ENCODE measurements at regions not wholly inside any gene's neighbourhood (a gene's known extent, or its start where the extent isn't known, plus 50 kb on each side); places are given as distances from the start of the nearest gene placed in this dataset.

DNA sequence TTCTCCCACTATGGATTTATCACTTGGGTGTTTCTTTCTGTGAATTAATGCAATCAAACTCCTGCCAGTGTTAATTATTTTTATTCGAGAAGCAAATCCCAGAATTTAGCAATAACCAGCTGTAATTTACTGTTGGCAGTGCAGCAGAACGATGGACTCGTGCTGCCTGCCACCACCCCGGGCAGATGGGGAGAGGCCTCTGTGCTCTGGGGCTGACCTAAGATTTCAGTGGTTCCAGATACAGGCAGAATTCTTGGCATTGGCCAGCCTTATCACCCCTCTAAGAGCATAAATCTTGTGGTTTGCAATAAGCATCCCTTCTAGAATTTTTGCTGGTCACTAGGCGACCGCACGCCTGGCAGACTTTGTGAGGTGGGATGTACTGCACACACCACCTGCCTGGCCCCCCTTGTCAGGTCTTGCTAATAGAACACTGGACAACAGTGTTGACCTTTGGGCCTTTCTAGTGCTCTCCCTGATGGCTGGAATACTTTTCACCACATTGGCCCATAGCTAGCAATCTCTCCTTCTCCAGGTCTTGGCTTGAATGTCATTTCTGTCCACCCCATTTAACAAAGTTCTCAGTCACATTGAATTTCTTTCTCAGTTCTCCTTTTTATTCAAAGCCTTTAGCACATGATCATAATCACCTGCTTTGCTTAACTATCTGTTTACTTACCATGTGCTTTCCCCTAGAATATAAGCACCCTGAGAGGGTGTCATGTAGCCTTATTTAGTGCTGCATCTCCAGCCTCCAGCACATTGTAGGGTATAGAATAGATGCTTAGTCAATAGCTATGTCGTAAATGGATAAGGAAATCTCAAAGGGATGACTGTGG is 122.1 kb upstream of the DYNLRB2 start:
- no peak for DNase-seq

DNA sequence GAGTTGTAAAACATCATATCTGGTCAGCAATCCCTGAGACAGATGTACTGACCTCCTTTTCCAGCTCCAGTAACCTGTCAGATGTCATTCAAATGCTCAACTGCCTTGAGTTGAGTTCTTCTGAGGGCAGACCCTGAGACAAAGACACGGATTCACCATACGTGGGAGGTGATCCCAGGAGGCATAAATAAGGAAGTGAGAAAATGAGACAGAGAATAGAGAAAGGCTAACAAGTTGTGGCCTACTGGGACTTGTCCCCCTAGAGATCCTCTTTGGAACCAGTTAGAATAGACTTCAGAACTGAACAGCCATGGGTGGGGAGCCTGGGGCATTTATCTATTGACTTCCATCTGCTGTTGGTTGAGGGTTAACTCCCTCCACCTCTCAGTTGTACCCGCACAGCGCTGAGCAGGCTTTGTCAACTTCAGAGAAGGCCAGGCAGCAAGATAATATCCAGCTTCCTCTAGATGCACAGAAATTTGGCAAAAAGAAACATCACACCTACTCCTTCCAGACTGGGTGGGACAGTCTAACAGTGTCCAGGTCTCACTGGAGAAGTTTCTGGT is 123.0 kb upstream of the DYNLRB2 start:
- no peak for DNase-seq

GRCh38 chr16:80408014-80408413 is 132.8 kb upstream of the DYNLRB2 start:
- no peak for DNase-seq

DNA sequence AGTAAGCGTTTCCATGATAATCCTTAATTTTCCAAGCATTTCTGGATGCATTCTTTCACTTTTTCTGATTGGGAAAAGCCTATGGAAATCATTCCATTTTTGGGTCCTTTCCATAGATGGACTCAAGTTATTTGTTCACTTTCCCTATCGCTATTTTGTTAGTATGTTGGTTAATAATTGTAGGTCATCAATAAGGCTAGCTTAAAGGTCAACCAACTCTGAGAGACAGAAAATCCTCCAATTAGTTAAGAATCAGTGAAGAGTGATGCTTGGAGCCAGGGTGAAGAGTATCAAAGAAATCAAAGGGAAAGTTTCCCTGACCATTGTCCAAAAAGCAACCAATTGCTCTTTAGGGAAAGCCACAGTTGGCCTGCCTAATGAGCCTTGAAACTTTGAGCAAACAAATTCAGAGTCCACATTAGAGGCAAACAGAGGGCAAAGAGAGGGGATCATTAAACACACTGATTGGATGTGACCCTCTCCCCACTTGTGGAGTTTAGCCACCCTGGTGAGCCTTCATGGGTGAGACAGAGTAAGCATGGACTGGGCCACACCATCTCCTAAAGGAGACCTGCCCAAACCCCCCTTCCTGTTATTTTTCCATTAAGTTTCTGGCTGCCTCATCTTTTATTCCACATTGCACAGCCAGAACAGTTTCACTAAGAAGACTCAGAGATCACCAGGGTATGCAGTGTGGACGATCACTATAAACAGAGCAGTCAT is 133.4 kb upstream of the DYNLRB2 start:
- no peak for DNase-seq

GRCh38 chr16:80404847-80405246 is 135.9 kb upstream of the DYNLRB2 start:
- no peak for DNase-seq

DNA sequence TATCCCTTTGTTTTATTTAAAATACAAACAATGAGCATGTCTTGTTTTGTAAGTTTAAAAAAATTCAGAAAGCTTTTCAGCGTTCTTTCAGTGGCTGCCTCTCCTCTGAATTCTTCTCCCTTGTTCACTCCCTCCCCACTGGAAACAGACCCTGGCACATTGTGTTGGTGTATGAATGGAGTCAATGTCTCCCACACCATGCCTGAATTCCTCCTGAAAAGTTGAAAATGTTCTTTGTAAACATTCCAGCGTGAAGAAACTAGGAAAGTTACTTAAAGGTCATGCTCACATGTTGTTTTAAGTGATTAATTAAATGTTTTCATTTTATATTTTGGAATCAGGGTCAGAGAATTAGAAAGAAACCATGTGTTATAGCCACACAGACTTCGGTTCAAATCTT is 136.9 kb upstream of the DYNLRB2 start:
- no peak for DNase-seq

GRCh38 chr16:80390871-80391489 is 149.8 kb upstream of the DYNLRB2 start:
- DNase-seq: no peak

GRCh38 chr16:80390046-80390445 is 150.7 kb upstream of the DYNLRB2 start:
- no peak for DNase-seq

- no peak for DNase-seq
These were observed 151.5 kb upstream of the DYNLRB2 start for GRCh38 chr16:80389338-80389737.

DNA sequence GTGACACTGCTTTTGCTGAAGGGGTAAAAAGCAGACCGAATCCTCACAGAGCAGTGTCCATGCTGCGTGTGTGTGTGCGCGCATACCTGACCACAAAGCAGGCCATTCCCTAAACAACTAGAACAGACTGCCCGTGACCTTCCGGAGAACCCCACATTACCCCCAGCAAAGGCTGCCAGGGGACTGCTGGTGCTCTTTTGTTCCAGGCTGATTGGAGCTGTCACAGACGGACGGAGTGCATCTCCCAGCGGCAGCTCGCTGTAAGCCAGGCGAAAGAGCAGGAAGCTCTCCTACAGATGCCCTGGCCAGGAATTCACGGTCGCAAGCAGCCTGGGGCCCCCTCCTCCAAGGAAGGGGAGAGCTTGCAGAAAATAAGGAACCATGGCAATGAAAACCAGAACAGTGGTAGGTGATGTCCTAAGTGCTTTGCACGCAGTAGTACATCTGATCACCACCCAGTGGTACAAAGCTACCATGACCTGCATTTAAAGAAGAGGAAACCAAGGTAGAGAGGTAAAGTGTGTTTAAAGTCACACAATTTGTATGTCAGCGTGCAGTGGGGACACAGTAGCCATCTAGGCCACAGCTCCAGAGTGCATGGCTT is 153.4 kb upstream of the DYNLRB2 start:
- DNase-seq: no peak

DNA sequence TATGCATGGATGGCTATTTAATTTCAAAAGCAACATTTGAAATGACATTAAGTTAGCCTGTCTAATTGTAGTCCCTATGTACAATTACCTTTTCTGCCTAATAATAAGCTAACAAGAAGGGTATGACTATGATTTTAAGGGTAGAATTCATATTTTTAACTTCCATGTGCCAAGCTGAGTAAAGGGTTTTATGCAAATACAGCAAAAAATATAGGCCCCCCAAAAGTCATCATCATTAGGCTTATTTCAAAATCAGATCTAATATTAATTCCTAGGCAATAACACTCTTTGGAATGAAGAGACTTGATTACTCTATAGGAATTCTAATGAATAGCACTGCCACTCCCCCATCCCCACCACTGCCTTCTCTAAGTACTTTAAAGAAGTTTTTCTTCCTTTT is 155.9 kb upstream of the DYNLRB2 start:
- no peak for DNase-seq

DNA sequence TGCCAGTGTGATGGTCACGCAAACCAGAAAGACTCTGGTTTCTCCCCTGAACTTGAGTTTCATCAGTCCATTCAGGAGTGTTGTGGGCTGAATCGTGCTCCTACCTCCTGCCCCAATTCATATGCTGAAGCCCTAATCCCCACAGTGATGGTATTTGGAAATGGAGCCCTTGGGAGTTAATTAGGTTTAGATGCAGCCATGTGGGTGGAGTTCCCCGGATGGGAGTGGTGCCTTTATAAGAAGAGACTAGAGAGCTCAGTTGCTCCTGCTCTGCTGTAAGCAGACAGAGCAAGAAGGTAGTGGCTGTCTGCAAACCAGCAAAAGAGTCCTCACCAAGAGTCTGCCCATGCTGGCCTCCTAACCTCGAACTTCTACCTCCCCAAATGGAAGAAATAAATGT is 160.3 kb upstream of the DYNLRB2 start:
- DNase-seq: no peak

DNA sequence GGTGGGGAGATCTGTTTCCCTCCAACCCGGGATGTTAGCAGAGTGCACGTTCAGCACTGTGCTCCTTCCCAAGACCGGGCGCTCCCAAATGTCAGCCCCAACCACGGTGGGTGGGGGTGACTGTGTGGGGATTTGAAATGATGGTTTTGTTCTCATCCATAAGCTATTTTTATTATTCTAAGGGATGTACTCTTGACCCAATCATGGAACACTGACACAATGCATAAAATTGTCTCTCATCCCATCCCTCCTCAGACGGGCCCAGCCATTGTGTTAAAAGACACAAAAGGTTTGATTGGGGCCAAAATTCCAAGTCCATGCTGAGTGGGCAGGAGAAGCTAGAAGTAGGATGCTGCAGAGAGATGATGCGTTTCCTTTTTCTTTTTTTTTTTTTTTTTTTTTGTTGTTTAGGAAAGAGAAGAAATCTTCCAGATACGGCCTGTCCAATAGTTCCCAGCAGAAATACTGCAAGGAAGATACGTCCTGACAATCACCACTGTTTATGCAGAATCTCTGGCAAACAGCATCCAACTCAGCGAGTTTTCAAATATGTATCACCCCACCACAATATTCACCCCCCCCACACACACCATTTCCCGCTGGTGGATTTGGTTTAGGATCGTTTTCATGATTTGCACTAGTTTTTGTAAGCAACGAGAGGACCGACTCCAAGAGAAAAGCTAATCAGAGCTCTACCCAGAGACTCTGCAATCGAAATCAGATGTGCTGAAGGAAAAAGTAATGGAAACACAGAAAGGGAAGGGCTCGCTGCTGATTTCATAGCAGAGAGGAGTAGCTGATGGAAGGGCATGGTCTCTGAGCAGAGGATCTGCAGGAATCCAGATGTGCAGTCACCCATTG is 163.5 kb upstream of the DYNLRB2 start:
- no peak for DNase-seq

GRCh38 chr16:80375973-80376372 is 164.8 kb upstream of the DYNLRB2 start:
- DNase-seq: no peak

DNA sequence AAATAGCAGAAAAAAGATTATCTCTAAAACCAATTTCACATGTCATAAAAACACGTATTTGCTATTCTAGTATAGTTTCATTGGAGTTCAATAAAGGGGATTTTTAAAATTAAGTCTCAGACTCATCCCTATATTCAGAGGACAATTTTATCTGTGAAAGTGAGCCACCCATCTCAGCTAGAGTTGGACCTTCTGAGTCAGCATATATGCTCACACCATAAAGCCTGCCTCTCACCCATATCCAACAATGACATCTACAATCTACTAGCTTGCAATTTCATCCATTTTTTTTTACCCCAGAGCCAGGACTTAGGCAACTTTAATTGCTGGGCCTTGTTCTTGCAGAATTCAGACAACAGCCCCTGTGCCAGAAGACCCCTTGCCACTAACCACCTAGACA is 165.3 kb upstream of the DYNLRB2 start:
- DNase-seq: no peak

DNA sequence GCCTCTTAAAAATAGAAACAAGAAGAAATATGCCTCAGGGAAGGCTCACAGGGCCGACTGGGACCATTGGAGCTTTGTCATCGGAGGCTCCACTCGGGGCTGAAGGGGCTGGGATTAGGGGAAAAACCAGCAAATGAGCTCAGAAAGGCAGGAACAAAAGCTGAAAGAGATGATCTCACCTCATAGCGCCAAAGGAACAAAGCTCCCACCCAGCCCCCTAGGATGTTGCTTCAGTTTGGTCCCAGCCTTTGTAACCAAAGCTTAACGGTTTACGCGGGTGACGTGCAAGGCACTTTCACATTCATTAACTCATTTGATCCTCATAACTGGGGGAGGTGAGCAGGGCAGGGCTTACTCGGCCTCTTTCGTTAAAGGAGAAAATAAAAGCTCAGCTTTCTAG is 168.5 kb upstream of the DYNLRB2 start:
- DNase-seq: no peak

GRCh38 chr16:80369138-80369958 is 171.4 kb upstream of the DYNLRB2 start:
- no peak for DNase-seq

DNA sequence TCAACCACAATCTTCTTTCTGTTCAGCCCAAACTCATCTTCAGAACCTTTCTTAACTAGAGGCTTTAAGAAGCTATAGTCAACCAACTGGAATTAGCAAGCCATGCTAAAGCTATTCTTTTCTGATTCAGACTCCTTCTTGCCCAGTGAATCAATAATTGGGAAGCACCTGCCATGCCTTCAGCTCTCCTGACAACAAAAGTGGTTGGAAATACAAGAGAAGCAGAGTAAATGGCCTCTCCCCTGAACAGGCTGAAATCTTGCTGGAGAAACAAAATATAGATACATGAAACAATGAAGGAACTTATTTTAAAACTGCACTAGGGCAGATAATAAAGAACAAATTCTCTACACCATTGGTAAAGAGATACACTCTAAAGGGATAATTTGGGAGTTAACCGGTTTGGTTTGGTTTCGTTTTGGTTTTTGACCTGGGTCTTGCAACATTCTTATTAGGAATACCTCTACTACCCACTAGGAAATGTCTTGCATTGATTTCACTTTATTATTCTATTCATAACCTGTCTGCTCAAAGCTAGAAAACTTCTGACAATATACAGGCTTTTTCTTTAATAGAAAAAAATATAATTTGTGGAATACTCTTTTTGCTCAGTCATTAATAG is 173.6 kb upstream of the DYNLRB2 start:
- DNase-seq: no peak

DNA sequence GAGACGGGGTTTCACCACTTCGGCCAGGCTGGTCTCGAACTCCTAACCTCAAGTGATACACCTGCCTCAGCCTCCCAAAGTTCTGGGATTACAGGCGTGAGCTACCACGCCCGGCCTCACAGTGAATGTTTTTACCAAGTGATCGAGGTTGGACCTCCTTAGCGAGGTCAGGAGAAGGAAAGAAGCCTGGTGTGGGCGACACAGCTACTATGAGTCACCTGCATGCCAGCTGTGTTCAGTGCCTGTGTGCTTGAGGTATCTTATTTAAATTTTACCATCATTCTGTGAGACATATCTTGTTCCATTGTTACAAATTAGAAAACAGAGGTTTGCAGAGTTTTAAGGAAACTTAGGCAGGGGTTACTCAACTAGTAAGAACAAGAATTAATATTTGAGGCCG is 174.8 kb upstream of the DYNLRB2 start:
- DNase-seq: no peak

GRCh38 chr16:80362816-80363215 is 178.0 kb upstream of the DYNLRB2 start:
- DNase-seq: no peak

- no peak for DNase-seq
These were observed 184.4 kb upstream of the DYNLRB2 start for GRCh38 chr16:80356365-80356764.
